ENCODE measurements at regions not wholly inside any gene's neighbourhood (a gene's known extent, or its start where the extent isn't known, plus 50 kb on each side); places are given as distances from the start of the nearest gene placed in this dataset.
"Not testable (repeated sequence)": the region's sequence is repeated elsewhere in the genome, so short reads cannot be mapped to it uniquely, and the experiment has no call there.

- H3K36me3 ChIP-seq (ENCODE audit: control insufficient read depth in 2 of 2, extremely low read depth in 1 of 2, insufficient read depth in 2 of 2, low read length in 2 of 2) = no peaks in the 10 kb centered on the region
- H3K4me3 ChIP-seq (ENCODE audit: control insufficient read depth in 2 of 3, extremely low read depth in 1 of 3, insufficient read depth in 2 of 3, low read depth in 1 of 3, low read length in 3 of 3) = no peak overlapping the region
- H3K9me1 ChIP-seq (ENCODE audit: control insufficient read depth, extremely low read depth, insufficient read depth, low read length) = no peaks in the 10 kb centered on the region
- dilution Hi-C loops (cut with MboI; ENCODE audit: extremely low pct_ligation_motif_present, low sequenced_read_pairs) = no loop called here
- no peaks in the 10 kb centered on the region for H3K9me3 ChIP-seq (ENCODE audit: control insufficient read depth, low read depth, low read length)
- no peaks in the 10 kb centered on the region for H3K27me3 ChIP-seq (ENCODE audit: control insufficient read depth, extremely low read depth, insufficient read depth, low read length)
- no peaks in the 10 kb centered on the region for H4K20me1 ChIP-seq (ENCODE audit: control insufficient read depth, extremely low read depth, insufficient read depth, low read length)
- H3K4me1 ChIP-seq (ENCODE audit: control insufficient read depth, extremely low read depth, insufficient read depth, low read length) = no peaks in the 10 kb centered on the region
- no peak overlapping the region for H3K9ac ChIP-seq (ENCODE audit: control insufficient read depth, extremely low read depth, insufficient read depth, low read length)
- no peaks in the 10 kb centered on the region for H3K79me2 ChIP-seq (ENCODE audit: control insufficient read depth, insufficient read depth, low read length)
- no peak overlapping the region for H2AFZ ChIP-seq (ENCODE audit: control insufficient read depth, low read length)
- no peak overlapping the region for H3K4me2 ChIP-seq (ENCODE audit: control insufficient read depth, extremely low read depth, insufficient read depth, low read depth, low read length)
- FAIRE-seq (no peak), DNase-seq (ENCODE audit: low read depth, low spot score) (no peak)
- TF ChIP-seq EZH2 (IDR thresholded peaks at IDR 0.05; ENCODE audit: low read length) (no peak), CTCF (optimal IDR thresholded peaks at IDR 0.05 in 1 of 3, IDR thresholded peaks at IDR 0.05 in 1 of 3, conservative IDR thresholded peaks at IDR 0.05 in 1 of 3; ENCODE audit: extremely low read depth in 1 of 3, insufficient read depth in 2 of 3, low read length in 3 of 3) (no peak)
- H3K27ac ChIP-seq (ENCODE audit: control insufficient read depth, insufficient read depth, low read length) = no peak overlapping the region
Measured at GRCh38 chr15:91651251-91651650, 202.3 kb upstream of the SLCO3A1 start.

GRCh38 chr15:91652610-91653207 is 200.8 kb upstream of the SLCO3A1 start:
- H3K27ac ChIP-seq (ENCODE audit: control insufficient read depth, insufficient read depth, low read length) = no peak overlapping the region
- no peak overlapping the region for H3K9ac ChIP-seq (ENCODE audit: control insufficient read depth, extremely low read depth, insufficient read depth, low read length)
- H3K79me2 ChIP-seq (ENCODE audit: control insufficient read depth, insufficient read depth, low read length) = no peaks in the 10 kb centered on the region
- dilution Hi-C loops (cut with MboI; ENCODE audit: extremely low pct_ligation_motif_present, low sequenced_read_pairs) = no loop called here
- no peaks in the 10 kb centered on the region for H3K36me3 ChIP-seq (ENCODE audit: control insufficient read depth in 2 of 2, extremely low read depth in 1 of 2, insufficient read depth in 2 of 2, low read length in 2 of 2)
- FAIRE-seq (no peak), DNase-seq (ENCODE audit: low read depth, low spot score) (no peak)
- no peaks in the 10 kb centered on the region for H4K20me1 ChIP-seq (ENCODE audit: control insufficient read depth, extremely low read depth, insufficient read depth, low read length)
- H2AFZ ChIP-seq (ENCODE audit: control insufficient read depth, low read length) = no peak overlapping the region
- no peaks in the 10 kb centered on the region for H3K4me1 ChIP-seq (ENCODE audit: control insufficient read depth, extremely low read depth, insufficient read depth, low read length)
- no peaks in the 10 kb centered on the region for H3K9me3 ChIP-seq (ENCODE audit: control insufficient read depth, low read depth, low read length)
- H3K9me1 ChIP-seq (ENCODE audit: control insufficient read depth, extremely low read depth, insufficient read depth, low read length) = no peaks in the 10 kb centered on the region
- H3K27me3 ChIP-seq (ENCODE audit: control insufficient read depth, extremely low read depth, insufficient read depth, low read length) = no peaks in the 10 kb centered on the region
- TF ChIP-seq CTCF (optimal IDR thresholded peaks at IDR 0.05 in 1 of 3, IDR thresholded peaks at IDR 0.05 in 1 of 3, conservative IDR thresholded peaks at IDR 0.05 in 1 of 3; ENCODE audit: extremely low read depth in 1 of 3, insufficient read depth in 2 of 3, low read length in 3 of 3) = no peak
- TF ChIP-seq EZH2 (IDR thresholded peaks at IDR 0.05; ENCODE audit: low read length) = no peak
- no peak overlapping the region for H3K4me2 ChIP-seq (ENCODE audit: control insufficient read depth, extremely low read depth, insufficient read depth, low read depth, low read length)
- H3K4me3 ChIP-seq (ENCODE audit: control insufficient read depth in 2 of 3, extremely low read depth in 1 of 3, insufficient read depth in 2 of 3, low read depth in 1 of 3, low read length in 3 of 3) = no peak overlapping the region

- H3K27me3 ChIP-seq (ENCODE audit: control insufficient read depth, extremely low read depth, insufficient read depth, low read length); H3K4me3 ChIP-seq (ENCODE audit: control insufficient read depth in 2 of 3, extremely low read depth in 1 of 3, insufficient read depth in 2 of 3, low read depth in 1 of 3, low read length in 3 of 3); H3K4me1 ChIP-seq (ENCODE audit: control insufficient read depth, extremely low read depth, insufficient read depth, low read length); H3K27ac ChIP-seq (ENCODE audit: control insufficient read depth, insufficient read depth, low read length); FAIRE-seq; H3K9ac ChIP-seq (ENCODE audit: control insufficient read depth, extremely low read depth, insufficient read depth, low read length); H3K79me2 ChIP-seq (ENCODE audit: control insufficient read depth, insufficient read depth, low read length); H2AFZ ChIP-seq (ENCODE audit: control insufficient read depth, low read length); H3K4me2 ChIP-seq (ENCODE audit: control insufficient read depth, extremely low read depth, insufficient read depth, low read depth, low read length); dilution Hi-C loops (cut with MboI; ENCODE audit: extremely low pct_ligation_motif_present, low sequenced_read_pairs); H4K20me1 ChIP-seq (ENCODE audit: control insufficient read depth, extremely low read depth, insufficient read depth, low read length); H3K36me3 ChIP-seq (ENCODE audit: control insufficient read depth in 2 of 2, extremely low read depth in 1 of 2, insufficient read depth in 2 of 2, low read length in 2 of 2); H3K9me3 ChIP-seq (ENCODE audit: control insufficient read depth, low read depth, low read length); DNase-seq (ENCODE audit: low read depth, low spot score); H3K9me1 ChIP-seq (ENCODE audit: control insufficient read depth, extremely low read depth, insufficient read depth, low read length): not testable (repeated sequence)
Measured at GRCh38 chr15:91655563-91656290, 197.8 kb upstream of the SLCO3A1 start.

All from keratinocyte (primary cell).